Activated naive CD4-positive, alpha-beta T cell treated with anti-CD3 and anti-CD28 coated beads, Interleukin-2, amount 50 U/mL, for 72 hours (primary cell): ENCODE measurements at regions not wholly inside any gene's neighbourhood (a gene's known extent, or its start where the extent isn't known, plus 50 kb on each side); places are given as distances from the start of the nearest gene placed in this dataset.

ENCODE experiments used
- ATAC-seq, 2 donors: fragments of 150-1000 bp; cut with Tn5 transposase; 2 replicates each; pipeline ENCODE4 v1.10.0; 2021; ENCODE audit warnings: mild to moderate bottlenecking in 2 of 2, moderate library complexity in 2 of 2
- DNase-seq, 2 donors: peaks; one replicate each; pipeline ENCODE4 v3.0.0; 2021 to 2022; ENCODE audit warnings: low spot score in 2 of 2
- H3K27ac Mint-ChIP-seq, 2 donors: one replicate each; pipeline ENCODE4 v1.8.0; 2022; ENCODE audit warnings: mild to moderate bottlenecking in 2 of 2, mixed read lengths in 2 of 2
- H3K36me3 Mint-ChIP-seq, 2 donors: one replicate each; pipeline ENCODE4 v1.8.0; 2022; ENCODE audit warnings: mixed read lengths in 2 of 2
- H3K9me3 Mint-ChIP-seq, 2 donors: one replicate each; pipeline ENCODE4 v1.8.0; 2022; ENCODE audit warnings: mixed read lengths in 2 of 2

- no peaks in the 10 kb centered on the region for H3K36me3 Mint-ChIP-seq
- H3K9me3 Mint-ChIP-seq: peaks cover 10 to 17% of the 10 kb centered on the region in 2 donors
- no peak overlapping the region for H3K27ac Mint-ChIP-seq
- ATAC-seq (no peak), DNase-seq (no peak)
These were observed 368.7 kb downstream of the HAO1 start for GRCh38 chr20:7571521-7572055.

- H3K27ac Mint-ChIP-seq: no peak overlapping the region
- no peaks in the 10 kb centered on the region for H3K36me3 Mint-ChIP-seq
- DNase-seq: no peak
- H3K9me3 Mint-ChIP-seq: peaks cover 10 to 12% of the 10 kb centered on the region in 2 donors
- ATAC-seq: no peak
These were observed 360.4 kb downstream of the HAO1 start for GRCh38 chr20:7579888-7580287.

GRCh38 chr20:7585126-7585679 lies 355.1 kb downstream of the HAO1 start:
- Mint-ChIP-seq H3K27ac (no peak overlapping the region), H3K36me3 (no peaks in the 10 kb centered on the region), H3K9me3 (peaks cover 3% of the 10 kb centered on the region in 2 donors)
- ATAC-seq (no peak), DNase-seq (no peak)

GRCh38 chr20:7586481-7586880 lies 353.8 kb downstream of the HAO1 start:
- DNase-seq: no peak

GRCh38 chr20:7589164-7589563 lies 351.1 kb downstream of the HAO1 start:
- no peak for DNase-seq
- no peak overlapping the region for H3K27ac Mint-ChIP-seq
- no peaks in the 10 kb centered on the region for H3K36me3 Mint-ChIP-seq
- ATAC-seq: no peak
- H3K9me3 Mint-ChIP-seq: peaks cover 3 to 6% of the 10 kb centered on the region in 2 donors

More at GRCh38 chr20:7586481-7586880, 353.8 kb downstream of the HAO1 start:
- peaks cover 3 to 4% of the 10 kb centered on the region in 2 donors for H3K9me3 Mint-ChIP-seq
- H3K36me3 Mint-ChIP-seq: no peaks in the 10 kb centered on the region
- H3K27ac Mint-ChIP-seq: no peak overlapping the region
- ATAC-seq: no peak

- no peaks in the 10 kb centered on the region for H3K36me3 Mint-ChIP-seq
These were observed 343.7 kb downstream of the HAO1 start for GRCh38 chr20:7596541-7596940.

GRCh38 chr20:7601431-7601830 lies 338.8 kb downstream of the HAO1 start:
- Mint-ChIP-seq H3K27ac (peak overlapping the region in 1 of 2 donors; percentile 91), H3K9me3 (peaks cover 15 to 33% of the 10 kb centered on the region in 2 donors), H3K36me3 (no peaks in the 10 kb centered on the region)
- DNase-seq (no peak), ATAC-seq (no peak)

More at GRCh38 chr20:7596541-7596940, 343.7 kb downstream of the HAO1 start:
- Mint-ChIP-seq H3K9me3 (peaks cover 10 to 17% of the 10 kb centered on the region in 2 donors), H3K27ac (no peak overlapping the region)
- no peak for ATAC-seq
- DNase-seq: no peak

GRCh38 chr20:7606941-7607340 lies 333.3 kb downstream of the HAO1 start:
- H3K27ac Mint-ChIP-seq: no peak overlapping the region
- no peak for ATAC-seq
- peaks cover 11 to 21% of the 10 kb centered on the region in 2 donors for H3K9me3 Mint-ChIP-seq
- no peaks in the 10 kb centered on the region for H3K36me3 Mint-ChIP-seq
- DNase-seq: no peak

GRCh38 chr20:7608250-7608649 lies 332.0 kb downstream of the HAO1 start:
- no peak for ATAC-seq

GRCh38 chr20:7609251-7609650 lies 331.0 kb downstream of the HAO1 start:
- no peak for ATAC-seq
- DNase-seq: no peak
- Mint-ChIP-seq H3K36me3 (no peaks in the 10 kb centered on the region), H3K9me3 (peaks cover 8 to 26% of the 10 kb centered on the region in 2 donors), H3K27ac (no peak overlapping the region)

More at GRCh38 chr20:7608250-7608649, 332.0 kb downstream of the HAO1 start:
- Mint-ChIP-seq H3K36me3 (no peaks in the 10 kb centered on the region), H3K9me3 (peaks cover 8 to 26% of the 10 kb centered on the region in 2 donors), H3K27ac (no peak overlapping the region)
- DNase-seq: no peak

- Mint-ChIP-seq H3K9me3 (peaks cover 8 to 20% of the 10 kb centered on the region in 2 donors), H3K36me3 (no peaks in the 10 kb centered on the region), H3K27ac (no peak overlapping the region)
- no peak for DNase-seq
- no peak for ATAC-seq
These were observed 329.6 kb downstream of the HAO1 start for GRCh38 chr20:7610681-7611080.

GRCh38 chr20:7617797-7618196 lies 322.5 kb downstream of the HAO1 start:
- ATAC-seq (no peak), DNase-seq (no peak)
- no peak overlapping the region for H3K27ac Mint-ChIP-seq
- H3K36me3 Mint-ChIP-seq: peaks cover 0 to 6% of the 10 kb centered on the region in 2 donors
- H3K9me3 Mint-ChIP-seq: peaks cover 4 to 12% of the 10 kb centered on the region in 2 donors

- Mint-ChIP-seq H3K27ac (no peak overlapping the region), H3K9me3 (peaks cover 9 to 18% of the 10 kb centered on the region in 2 donors), H3K36me3 (peaks cover 0 to 6% of the 10 kb centered on the region in 2 donors)
- DNase-seq (no peak), ATAC-seq (no peak)
These were observed 317.8 kb downstream of the HAO1 start for GRCh38 chr20:7622399-7622961.

- peaks cover 0 to 6% of the 10 kb centered on the region in 2 donors for H3K36me3 Mint-ChIP-seq
- ATAC-seq (no peak), DNase-seq (no peak)
- H3K9me3 Mint-ChIP-seq: peaks cover 9 to 18% of the 10 kb centered on the region in 2 donors
- no peak overlapping the region for H3K27ac Mint-ChIP-seq
These were observed 315.4 kb downstream of the HAO1 start for GRCh38 chr20:7624886-7625285.

- no peaks in the 10 kb centered on the region for H3K36me3 Mint-ChIP-seq
- H3K9me3 Mint-ChIP-seq: peaks cover 5 to 13% of the 10 kb centered on the region in 2 donors
- no peak for DNase-seq
- ATAC-seq: no peak
- no peak overlapping the region for H3K27ac Mint-ChIP-seq
These were observed 312.3 kb downstream of the HAO1 start for GRCh38 chr20:7627734-7628663.

- DNase-seq: no peak
- Mint-ChIP-seq H3K27ac (no peak overlapping the region), H3K36me3 (no peaks in the 10 kb centered on the region), H3K9me3 (peaks cover 4 to 10% of the 10 kb centered on the region in 2 donors)
- ATAC-seq: no peak
These were observed 310.4 kb downstream of the HAO1 start for GRCh38 chr20:7629880-7630279.

- ATAC-seq (no peak), DNase-seq (no peak)
- Mint-ChIP-seq H3K9me3 (peaks cover 0 to 12% of the 10 kb centered on the region in 2 donors), H3K36me3 (no peaks in the 10 kb centered on the region), H3K27ac (no peak overlapping the region)
These were observed 303.1 kb downstream of the HAO1 start for GRCh38 chr20:7637184-7637583.
